ENCODE measurements at regions not wholly inside any gene's neighbourhood (a gene's known extent, or its start where the extent isn't known, plus 50 kb on each side); places are given as distances from the start of the nearest gene placed in this dataset.

DNA sequence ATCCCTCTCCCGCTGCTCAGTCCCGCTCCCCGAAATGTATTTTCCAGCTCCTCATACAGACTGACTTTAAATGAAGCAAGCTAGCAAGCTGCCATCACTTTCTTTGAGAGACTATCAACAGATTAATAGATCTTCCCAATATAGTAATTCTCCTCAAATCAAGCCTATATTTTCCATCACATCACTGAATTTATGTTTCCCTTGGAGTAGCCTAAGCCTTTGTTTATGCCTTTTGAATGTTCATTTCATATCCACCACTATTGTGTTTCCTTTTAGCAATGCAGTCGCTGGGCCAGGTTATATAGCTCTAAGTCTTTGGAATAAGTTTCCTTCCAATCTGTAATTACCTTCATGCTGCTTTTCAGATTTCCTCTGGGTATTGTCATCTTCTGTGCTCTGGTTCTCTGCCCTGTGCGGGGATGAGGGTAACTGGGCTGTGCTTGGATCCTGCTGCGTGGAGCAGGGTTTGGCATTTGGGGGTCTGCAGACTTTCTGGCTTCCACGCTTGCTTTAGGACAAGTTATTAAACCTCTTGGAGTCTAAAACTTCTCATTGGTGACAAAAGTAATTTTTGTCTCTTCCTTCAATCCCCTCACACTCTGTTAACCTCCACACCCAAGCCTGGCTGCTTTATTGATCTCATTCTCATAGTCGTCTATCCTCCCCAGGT is 256.9 kb downstream of the DLEU7 start:
- DNase-seq (ENCODE audit: insufficient read length, low spot score) = no peak
- TF ChIP-seq, protein P1, sequence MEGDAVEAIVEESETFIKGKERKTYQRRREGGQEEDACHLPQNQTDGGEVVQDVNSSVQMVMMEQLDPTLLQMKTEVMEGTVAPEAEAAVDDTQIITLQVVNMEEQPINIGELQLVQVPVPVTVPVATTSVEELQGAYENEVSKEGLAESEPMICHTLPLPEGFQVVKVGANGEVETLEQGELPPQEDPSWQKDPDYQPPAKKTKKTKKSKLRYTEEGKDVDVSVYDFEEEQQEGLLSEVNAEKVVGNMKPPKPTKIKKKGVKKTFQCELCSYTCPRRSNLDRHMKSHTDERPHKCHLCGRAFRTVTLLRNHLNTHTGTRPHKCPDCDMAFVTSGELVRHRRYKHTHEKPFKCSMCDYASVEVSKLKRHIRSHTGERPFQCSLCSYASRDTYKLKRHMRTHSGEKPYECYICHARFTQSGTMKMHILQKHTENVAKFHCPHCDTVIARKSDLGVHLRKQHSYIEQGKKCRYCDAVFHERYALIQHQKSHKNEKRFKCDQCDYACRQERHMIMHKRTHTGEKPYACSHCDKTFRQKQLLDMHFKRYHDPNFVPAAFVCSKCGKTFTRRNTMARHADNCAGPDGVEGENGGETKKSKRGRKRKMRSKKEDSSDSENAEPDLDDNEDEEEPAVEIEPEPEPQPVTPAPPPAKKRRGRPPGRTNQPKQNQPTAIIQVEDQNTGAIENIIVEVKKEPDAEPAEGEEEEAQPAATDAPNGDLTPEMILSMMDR (IDR thresholded peaks at IDR 0.05; ENCODE audit: insufficient read depth, missing control alignments) = no peak
- FAIRE-seq = no peak

DNA sequence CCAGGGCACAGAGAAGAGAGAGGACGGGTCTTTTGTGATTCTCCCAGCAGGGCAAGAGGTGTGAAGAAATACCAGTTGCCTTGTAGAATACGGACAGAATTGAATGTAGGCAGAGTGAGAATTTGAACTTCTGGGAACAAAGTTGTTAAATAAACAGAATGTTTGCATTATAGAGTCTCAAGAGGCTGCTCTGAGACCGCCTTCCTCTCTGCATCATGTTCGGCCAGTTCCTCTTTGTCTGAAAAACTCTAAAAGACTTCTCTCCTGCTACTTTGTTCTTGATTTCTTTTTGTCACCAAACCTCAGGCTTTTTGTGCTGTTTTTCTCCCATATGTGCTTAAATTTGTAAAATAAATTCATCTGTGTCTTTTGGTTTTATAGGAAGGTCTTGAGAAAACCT is 256.4 kb downstream of the DLEU7 start:
- no peak for FAIRE-seq
- DNase-seq (ENCODE audit: insufficient read length, low spot score) = no peak
- TF ChIP-seq, protein P1 (IDR thresholded peaks at IDR 0.05; ENCODE audit: insufficient read depth, missing control alignments) = no peak

DNA sequence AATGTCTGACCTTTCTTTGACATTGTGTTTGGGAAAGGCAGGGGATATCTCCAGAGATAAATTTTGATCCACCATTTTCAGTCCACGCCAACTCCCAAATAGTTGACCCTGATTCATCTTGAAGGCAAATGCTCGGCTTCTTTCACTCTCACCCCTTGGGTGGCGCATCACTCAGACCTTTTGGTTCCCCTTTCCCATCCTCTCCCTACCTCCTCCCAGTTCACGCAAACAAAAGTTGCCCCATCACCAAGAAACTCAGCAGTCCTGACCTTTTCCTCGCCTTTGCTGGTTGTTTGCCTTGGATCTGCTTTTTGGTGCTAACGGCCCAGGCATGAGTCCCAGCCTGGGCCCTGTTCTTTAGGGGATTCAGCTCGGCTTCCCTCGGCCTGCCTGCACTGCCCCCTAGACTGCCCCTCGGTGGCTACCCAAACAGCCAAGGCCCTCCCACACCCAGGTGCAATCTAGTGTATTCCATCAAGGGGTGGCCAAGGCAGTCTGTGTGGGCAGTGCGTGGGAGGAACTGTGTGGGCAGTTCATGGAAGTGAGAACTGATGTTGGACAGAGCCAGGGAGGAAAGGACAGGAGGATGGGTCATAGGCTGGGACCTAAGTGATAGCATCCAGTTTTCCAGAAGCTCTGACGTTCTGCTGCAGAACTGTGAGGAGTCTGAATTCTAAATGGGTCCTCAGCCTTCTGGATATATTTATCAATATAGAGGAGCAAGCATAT is 255.7 kb downstream of the DLEU7 start:
- no peak for FAIRE-seq
- DNase-seq (ENCODE audit: insufficient read length, low spot score) = no peak
- TF ChIP-seq, protein P1 (IDR thresholded peaks at IDR 0.05; ENCODE audit: insufficient read depth, missing control alignments) = no peak

- TF ChIP-seq, protein P1 (IDR thresholded peaks at IDR 0.05; ENCODE audit: insufficient read depth, missing control alignments) = no peak
- FAIRE-seq (no peak), DNase-seq (ENCODE audit: insufficient read length, low spot score) (no peak)
These were observed 254.9 kb downstream of the DLEU7 start for GRCh38 chr13:50588491-50589130.

GRCh38 chr13:50589139-50589538 is 254.4 kb downstream of the DLEU7 start:
- DNase-seq (ENCODE audit: insufficient read length, low spot score) = no peak
- TF ChIP-seq, protein P1 (IDR thresholded peaks at IDR 0.05; ENCODE audit: insufficient read depth, missing control alignments) = no peak
- no peak for FAIRE-seq

DNA sequence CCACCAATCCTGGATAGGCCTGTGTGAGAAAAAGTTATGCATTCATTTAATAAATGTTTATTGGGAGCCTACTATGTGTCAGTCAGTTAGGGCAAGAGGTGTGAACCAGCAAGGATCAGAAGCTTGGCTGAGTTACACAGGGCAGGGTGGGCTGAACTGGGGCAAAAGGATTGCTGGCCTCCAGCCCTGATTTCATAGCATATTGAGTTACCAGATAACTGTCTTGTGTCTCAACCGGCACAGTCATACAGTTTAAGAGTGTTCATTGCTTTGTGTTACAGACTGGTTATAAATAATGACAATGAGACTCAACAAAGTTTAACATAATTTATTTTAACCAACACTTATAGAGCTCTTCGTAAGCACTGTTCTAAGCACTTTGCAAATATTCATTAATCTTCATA is 253.8 kb downstream of the DLEU7 start:
- FAIRE-seq (no peak), DNase-seq (ENCODE audit: insufficient read length, low spot score) (no peak)
- TF ChIP-seq, protein P1 (IDR thresholded peaks at IDR 0.05; ENCODE audit: insufficient read depth, missing control alignments) = no peak

Measured in D721Med (cell line).